ENCODE measurements at regions not wholly inside any gene's neighbourhood (a gene's known extent, or its start where the extent isn't known, plus 50 kb on each side); places are given as distances from the start of the nearest gene placed in this dataset.
"Not testable (repeated sequence)": the region's sequence is repeated elsewhere in the genome, so short reads cannot be mapped to it uniquely, and the experiment has no call there.

GRCh38 chr5:176747670-176748072 is 62.7 kb upstream of the UNC5A start:
- Mint-ChIP-seq H3K9me3 (peaks cover 2% of the 10 kb centered on the region), H3K36me3 (ENCODE audit: low read depth) (no peaks in the 10 kb centered on the region), H3K27ac (ENCODE audit: unreplicated experiment) (no peak overlapping the region), H3K27me3 (ENCODE audit: low read depth) (peaks cover 60% of the 10 kb centered on the region), H3K4me3 (no peak overlapping the region), H3K4me1 (peaks cover 15% of the 10 kb centered on the region)
- TF ChIP-seq, protein P1, sequence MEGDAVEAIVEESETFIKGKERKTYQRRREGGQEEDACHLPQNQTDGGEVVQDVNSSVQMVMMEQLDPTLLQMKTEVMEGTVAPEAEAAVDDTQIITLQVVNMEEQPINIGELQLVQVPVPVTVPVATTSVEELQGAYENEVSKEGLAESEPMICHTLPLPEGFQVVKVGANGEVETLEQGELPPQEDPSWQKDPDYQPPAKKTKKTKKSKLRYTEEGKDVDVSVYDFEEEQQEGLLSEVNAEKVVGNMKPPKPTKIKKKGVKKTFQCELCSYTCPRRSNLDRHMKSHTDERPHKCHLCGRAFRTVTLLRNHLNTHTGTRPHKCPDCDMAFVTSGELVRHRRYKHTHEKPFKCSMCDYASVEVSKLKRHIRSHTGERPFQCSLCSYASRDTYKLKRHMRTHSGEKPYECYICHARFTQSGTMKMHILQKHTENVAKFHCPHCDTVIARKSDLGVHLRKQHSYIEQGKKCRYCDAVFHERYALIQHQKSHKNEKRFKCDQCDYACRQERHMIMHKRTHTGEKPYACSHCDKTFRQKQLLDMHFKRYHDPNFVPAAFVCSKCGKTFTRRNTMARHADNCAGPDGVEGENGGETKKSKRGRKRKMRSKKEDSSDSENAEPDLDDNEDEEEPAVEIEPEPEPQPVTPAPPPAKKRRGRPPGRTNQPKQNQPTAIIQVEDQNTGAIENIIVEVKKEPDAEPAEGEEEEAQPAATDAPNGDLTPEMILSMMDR (conservative IDR thresholded peaks at IDR 0.05), result no peak
- DNase-seq (ENCODE audit: low read depth, low spot score), result no peak

DNA sequence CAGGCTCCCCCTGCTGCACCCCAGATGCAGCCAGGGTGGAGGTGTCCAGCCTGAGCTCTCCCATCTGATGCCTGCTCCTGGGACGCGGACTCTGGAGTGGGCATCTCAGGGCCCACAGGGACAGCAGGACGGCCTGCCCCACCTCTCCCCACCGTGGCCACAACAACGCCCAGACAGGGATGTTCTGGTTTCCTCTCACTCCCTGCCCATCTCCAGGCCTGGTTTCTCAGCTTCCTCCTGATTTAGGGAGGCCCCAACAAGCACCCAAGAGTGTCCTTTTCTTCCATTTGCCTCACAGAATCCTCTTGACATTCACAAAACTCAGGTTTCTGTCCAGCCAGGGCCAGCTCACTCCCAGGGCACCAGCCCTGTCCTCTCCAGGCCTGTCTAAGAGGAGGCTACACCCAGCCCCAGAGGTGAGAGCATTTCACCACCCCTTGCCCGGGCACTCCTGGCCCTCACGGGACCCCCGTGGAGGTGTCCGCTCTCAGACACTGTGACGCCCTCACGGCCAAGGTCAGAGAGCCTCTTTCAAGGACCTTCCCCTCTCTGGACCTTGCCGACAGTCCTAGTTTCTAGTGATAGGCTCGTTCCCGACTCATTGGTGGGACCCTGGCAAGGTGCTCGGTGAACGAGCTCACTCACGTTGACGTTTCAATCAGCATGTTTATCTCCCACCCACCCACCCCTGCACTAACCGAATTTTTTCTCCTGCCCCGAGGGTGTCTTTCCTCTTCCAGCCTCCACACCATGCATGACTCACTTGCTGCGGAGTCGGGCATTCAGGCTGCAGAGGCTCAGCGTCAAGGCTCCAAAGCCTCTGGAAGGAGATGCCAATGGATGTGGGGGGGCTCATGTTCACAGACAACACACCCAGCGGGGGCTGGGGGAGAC is 62.0 kb upstream of the UNC5A start:
- Mint-ChIP-seq H3K27ac (ENCODE audit: unreplicated experiment) (no peak overlapping the region), H3K36me3 (ENCODE audit: low read depth) (no peaks in the 10 kb centered on the region), H3K4me3 (no peak overlapping the region), H3K27me3 (ENCODE audit: low read depth) (peaks cover 59% of the 10 kb centered on the region), H3K4me1 (peaks cover 15% of the 10 kb centered on the region), H3K9me3 (peaks cover 2% of the 10 kb centered on the region)
- DNase-seq (ENCODE audit: low read depth, low spot score), result no peak
- TF ChIP-seq, protein P1 (conservative IDR thresholded peaks at IDR 0.05), result no peak

DNA sequence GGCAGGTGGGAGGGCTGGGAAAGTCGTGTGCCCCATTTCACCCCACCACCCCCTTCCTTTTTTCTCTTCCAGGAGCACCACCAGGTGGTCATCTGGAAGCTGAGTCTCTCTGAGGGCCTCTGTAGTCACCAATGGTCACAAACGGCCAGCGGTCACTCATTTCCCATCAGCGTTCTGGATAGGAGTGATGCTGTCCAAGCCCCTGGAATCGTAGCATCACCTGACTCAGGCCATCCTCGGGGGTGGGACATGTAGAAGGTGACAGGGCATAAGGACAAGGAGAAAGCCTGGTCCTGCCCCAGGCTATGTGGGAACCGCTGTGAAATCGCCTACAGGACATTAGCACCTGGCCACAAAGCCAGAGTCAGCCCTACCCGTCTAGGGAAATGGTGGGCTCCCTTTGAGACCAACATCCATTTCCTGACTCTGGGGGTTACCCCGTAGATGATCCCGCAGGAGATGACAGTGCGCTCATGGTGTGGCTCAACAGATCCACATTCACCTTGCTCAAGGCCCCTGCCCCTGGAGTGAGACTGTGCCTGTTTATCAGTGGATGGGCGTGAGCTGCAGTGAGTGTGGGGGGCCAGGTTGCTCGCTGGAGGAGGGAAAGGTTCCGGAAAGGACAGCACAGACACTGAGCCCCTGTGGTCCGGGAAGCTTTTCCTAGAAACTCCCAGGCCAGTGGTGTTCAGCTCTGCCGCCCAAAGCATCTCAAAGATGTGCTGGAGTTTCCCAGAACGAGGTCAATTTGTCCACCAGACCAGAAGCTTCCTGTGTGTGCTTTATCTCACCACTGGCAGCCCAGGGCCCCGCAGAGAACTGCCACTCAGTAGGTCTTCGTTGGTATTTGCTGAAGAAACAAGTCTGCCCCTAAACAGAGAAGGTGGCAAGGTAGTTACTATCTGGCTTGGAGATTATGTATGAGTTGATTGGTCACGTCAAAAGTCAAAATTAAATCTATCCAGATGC is 61.1 kb upstream of the UNC5A start:
- Mint-ChIP-seq H3K4me3 (no peak overlapping the region), H3K9me3 (peaks cover 2% of the 10 kb centered on the region), H3K4me1 (peaks cover 8% of the 10 kb centered on the region), H3K36me3 (ENCODE audit: low read depth) (no peaks in the 10 kb centered on the region), H3K27me3 (ENCODE audit: low read depth) (peaks cover 51% of the 10 kb centered on the region), H3K27ac (ENCODE audit: unreplicated experiment) (no peak overlapping the region)
- TF ChIP-seq, protein P1 (conservative IDR thresholded peaks at IDR 0.05), result no peak
- DNase-seq (ENCODE audit: low read depth, low spot score), result no peak

- no peak for DNase-seq (ENCODE audit: low read depth, low spot score)
- Mint-ChIP-seq H3K27ac (ENCODE audit: unreplicated experiment) (no peak overlapping the region), H3K27me3 (ENCODE audit: low read depth) (peaks cover 42% of the 10 kb centered on the region), H3K9me3 (peaks cover 2% of the 10 kb centered on the region), H3K4me3 (no peak overlapping the region), H3K4me1 (peaks cover 8% of the 10 kb centered on the region), H3K36me3 (ENCODE audit: low read depth) (no peaks in the 10 kb centered on the region)
- TF ChIP-seq, protein P1 (conservative IDR thresholded peaks at IDR 0.05), result no peak
Measured at GRCh38 chr5:176750144-176750543, 60.2 kb upstream of the UNC5A start.

DNA sequence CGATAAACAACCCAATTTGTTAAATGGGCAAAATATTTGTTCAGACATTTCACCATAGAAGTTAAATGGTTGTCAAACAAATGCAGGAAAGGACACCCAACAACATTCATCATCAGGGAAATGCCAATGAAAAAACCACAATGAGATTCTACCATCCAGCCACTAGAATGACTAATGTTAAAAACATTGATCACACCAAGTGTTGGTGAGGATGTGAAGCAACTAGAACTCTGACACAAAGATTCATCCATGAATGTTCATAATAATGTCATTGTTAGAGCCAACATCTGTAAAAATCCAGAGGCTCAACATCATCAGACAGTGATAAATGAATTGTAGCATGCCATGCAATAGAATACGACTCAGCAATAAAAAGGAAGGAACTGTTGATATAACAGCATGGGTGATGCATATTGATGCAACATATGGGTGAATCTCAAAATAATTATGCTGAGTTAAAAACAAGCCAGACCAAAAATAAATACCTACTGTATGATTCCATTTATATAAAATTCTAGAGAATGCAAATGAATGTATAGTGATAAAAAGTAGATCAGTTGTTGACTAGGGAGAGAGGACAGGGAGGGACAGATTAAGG is 55.9 kb upstream of the UNC5A start:
- peaks cover 45% of the 10 kb centered on the region for H3K27me3 Mint-ChIP-seq (ENCODE audit: low read depth)
- DNase-seq (ENCODE audit: low read depth, low spot score), result no peak
- TF ChIP-seq, protein P1 (conservative IDR thresholded peaks at IDR 0.05), result no peak
- H3K4me3 Mint-ChIP-seq, result no peak overlapping the region
- no peaks in the 10 kb centered on the region for H3K4me1 Mint-ChIP-seq
- peaks cover 5% of the 10 kb centered on the region for H3K9me3 Mint-ChIP-seq
- no peak overlapping the region for H3K27ac Mint-ChIP-seq (ENCODE audit: unreplicated experiment)
- H3K36me3 Mint-ChIP-seq (ENCODE audit: low read depth), result no peaks in the 10 kb centered on the region

DNA sequence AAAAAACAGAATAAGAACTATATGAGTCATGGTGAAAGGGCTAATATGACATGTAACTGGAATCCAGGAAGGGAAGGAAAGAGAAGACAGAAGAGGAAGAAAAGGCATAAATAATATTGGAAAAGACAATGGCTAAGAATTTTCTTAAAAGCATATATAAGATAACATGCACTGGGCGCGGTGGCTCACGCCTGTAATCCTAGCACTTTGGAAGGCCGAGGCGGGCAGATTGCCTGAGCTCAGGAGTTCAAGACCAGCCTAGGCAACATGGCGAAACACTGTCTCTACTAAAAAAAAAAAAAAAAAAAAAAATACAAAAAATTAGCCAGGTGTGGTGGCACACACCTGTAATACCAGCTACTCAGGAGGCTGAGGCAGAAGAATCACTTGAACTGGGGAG is 54.8 kb upstream of the UNC5A start:
- H3K4me3 Mint-ChIP-seq; H3K4me1 Mint-ChIP-seq; H3K9me3 Mint-ChIP-seq; DNase-seq (ENCODE audit: low read depth, low spot score); H3K36me3 Mint-ChIP-seq (ENCODE audit: low read depth); H3K27ac Mint-ChIP-seq (ENCODE audit: unreplicated experiment): not testable (repeated sequence)
- peaks cover 42% of the 10 kb centered on the region for H3K27me3 Mint-ChIP-seq (ENCODE audit: low read depth)

DNA sequence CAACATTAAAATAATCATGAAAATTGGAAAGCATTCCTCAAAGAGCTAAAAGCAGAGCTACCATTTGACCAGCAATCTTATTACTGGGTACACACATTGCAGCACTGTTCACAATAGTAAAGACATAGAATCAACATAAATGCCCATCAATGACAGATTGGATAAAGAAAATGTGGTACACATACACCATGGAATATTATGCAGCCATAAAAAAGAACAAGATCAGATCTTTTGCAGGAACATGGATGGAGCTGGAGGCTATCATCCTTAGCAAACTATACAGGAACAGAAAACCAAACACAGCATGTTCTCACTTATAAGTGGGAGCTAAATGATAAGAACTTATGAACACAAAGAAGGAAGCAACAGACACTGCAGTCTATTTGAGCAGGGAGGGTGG is 52.8 kb upstream of the UNC5A start:
- DNase-seq (ENCODE audit: low read depth, low spot score); H3K4me3 Mint-ChIP-seq; H3K36me3 Mint-ChIP-seq (ENCODE audit: low read depth); H3K4me1 Mint-ChIP-seq; H3K9me3 Mint-ChIP-seq; H3K27ac Mint-ChIP-seq (ENCODE audit: unreplicated experiment): not testable (repeated sequence)
- peaks cover 42% of the 10 kb centered on the region for H3K27me3 Mint-ChIP-seq (ENCODE audit: low read depth)

All from neural crest cell (in vitro differentiated cells).